NCI-H2107 treated with DMSO at 0.1 percent for 48 hours (cell line): ENCODE measurements at regions not wholly inside any gene's neighbourhood (a gene's known extent, or its start where the extent isn't known, plus 50 kb on each side); places are given as distances from the start of the nearest gene placed in this dataset.

Source experiments
- DNase-seq: peaks from one replicate; lab custom pipeline; 2025; ENCODE audit not compliant: unreplicated experiment; lab: John Stamatoyannopoulos, UW

- no peak for DNase-seq
Measured at GRCh38 chr10:61192042-61192441, 248.1 kb upstream of the RHOBTB1 start.

- DNase-seq: no peak
Measured at GRCh38 chr10:61189912-61190311, 245.9 kb upstream of the RHOBTB1 start.

- no peak for DNase-seq
Measured at GRCh38 chr10:61188691-61189090, 244.7 kb upstream of the RHOBTB1 start.

- no peak for DNase-seq
Measured at GRCh38 chr10:61188101-61188500, 244.1 kb upstream of the RHOBTB1 start.

GRCh38 chr10:61187601-61188000 lies 243.6 kb upstream of the RHOBTB1 start:
- DNase-seq: no peak

- no peak for DNase-seq
Measured at GRCh38 chr10:61186408-61186807, 242.4 kb upstream of the RHOBTB1 start.

- DNase-seq: no peak
Measured at GRCh38 chr10:61184429-61184828, 240.4 kb upstream of the RHOBTB1 start.

- DNase-seq: no peak
Measured at GRCh38 chr10:61183967-61184366, 240.0 kb upstream of the RHOBTB1 start.

GRCh38 chr10:61181832-61182231 lies 237.8 kb upstream of the RHOBTB1 start:
- DNase-seq: no peak

GRCh38 chr10:61179771-61180170 lies 235.8 kb upstream of the RHOBTB1 start:
- no peak for DNase-seq

- DNase-seq: no peak
Measured at GRCh38 chr10:61176424-61176823, 232.4 kb upstream of the RHOBTB1 start.

- no peak for DNase-seq
Measured at GRCh38 chr10:61175316-61175715, 231.3 kb upstream of the RHOBTB1 start.

- no peak for DNase-seq
Measured at GRCh38 chr10:61173450-61173849, 229.5 kb upstream of the RHOBTB1 start.

GRCh38 chr10:61172182-61172926 lies 228.4 kb upstream of the RHOBTB1 start:
- DNase-seq: no peak

- no peak for DNase-seq
Measured at GRCh38 chr10:61170594-61170993, 226.6 kb upstream of the RHOBTB1 start.

- no peak for DNase-seq
Measured at GRCh38 chr10:61169294-61169693, 225.3 kb upstream of the RHOBTB1 start.

GRCh38 chr10:61166489-61166888 lies 222.5 kb upstream of the RHOBTB1 start:
- DNase-seq: no peak

GRCh38 chr10:61166065-61166464 lies 222.1 kb upstream of the RHOBTB1 start:
- no peak for DNase-seq

- no peak for DNase-seq
Measured at GRCh38 chr10:61164458-61165160, 220.6 kb upstream of the RHOBTB1 start.

- no peak for DNase-seq
Measured at GRCh38 chr10:61163403-61163802, 219.4 kb upstream of the RHOBTB1 start.

GRCh38 chr10:61160253-61160652 lies 216.3 kb upstream of the RHOBTB1 start:
- DNase-seq: no peak

- DNase-seq: no peak
Measured at GRCh38 chr10:61159253-61159652, 215.3 kb upstream of the RHOBTB1 start.

- DNase-seq: no peak
Measured at GRCh38 chr10:61157182-61157581, 213.2 kb upstream of the RHOBTB1 start.
